ENCODE measurements at regions not wholly inside any gene's neighbourhood (a gene's known extent, or its start where the extent isn't known, plus 50 kb on each side); places are given as distances from the start of the nearest gene placed in this dataset.
A peak's percentile ranks its signal among the peaks of the same experiment; 100 is the strongest.

DNA sequence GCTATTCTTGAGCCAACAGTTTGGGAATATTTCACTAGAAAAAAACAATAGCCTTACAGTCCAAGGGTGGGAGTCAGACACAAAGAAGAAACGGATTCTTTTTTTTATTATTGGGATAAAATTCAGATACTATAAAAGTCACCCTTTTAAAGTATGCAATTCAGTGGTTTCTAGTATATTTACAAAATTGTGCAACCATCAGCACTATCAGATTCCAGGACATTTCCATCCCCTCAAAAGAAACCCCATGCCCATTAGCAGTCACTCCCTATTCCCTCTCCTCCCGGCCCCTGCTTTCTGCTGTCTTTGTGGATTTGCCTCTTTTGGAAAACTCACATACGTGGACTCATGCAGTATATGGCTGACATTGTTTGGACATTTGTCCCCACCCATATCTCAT, 134.4 kb downstream of the C16orf95 start:
- no peak for DNase-seq (ENCODE audit: low spot score)

DNA sequence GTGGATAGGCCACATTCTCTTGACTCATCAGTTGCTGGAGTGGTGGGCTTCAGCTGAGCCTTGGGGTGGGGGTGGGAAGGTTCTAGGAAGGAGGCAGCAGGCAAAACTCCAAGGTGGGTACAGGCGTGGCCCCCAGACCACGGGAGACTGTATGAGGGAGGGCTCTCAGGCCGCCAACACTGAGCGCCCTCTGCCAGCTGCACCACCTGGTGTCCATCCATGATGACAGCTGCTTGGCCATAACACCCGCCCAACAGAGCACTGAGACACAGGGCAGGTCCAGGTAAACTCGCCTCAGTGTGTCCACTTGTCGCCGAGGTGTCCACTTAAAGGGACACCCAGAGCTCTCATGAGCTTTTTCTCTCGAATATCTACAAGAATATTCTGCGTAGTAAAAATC, 133.5 kb downstream of the C16orf95 start:
- DNase-seq (ENCODE audit: low spot score) = no peak

DNA sequence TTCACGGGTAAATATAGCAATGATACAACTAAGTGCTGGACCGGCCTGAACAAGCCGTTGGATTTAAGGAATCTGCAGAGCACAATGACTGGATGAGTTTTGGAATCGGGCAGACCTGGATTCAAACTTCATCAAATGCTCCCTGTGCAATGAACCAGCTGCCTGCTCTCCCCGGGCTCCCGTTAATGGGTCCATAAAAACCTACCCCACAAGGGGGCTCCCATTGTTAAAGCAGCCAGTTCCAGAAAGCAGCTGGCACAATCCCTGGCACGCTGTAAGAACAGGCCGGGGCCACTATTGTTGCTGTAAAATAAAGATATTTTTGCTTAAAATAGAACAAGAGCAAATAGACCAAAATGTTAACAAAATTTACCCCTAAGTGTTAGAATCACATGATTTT, 131.9 kb downstream of the C16orf95 start:
- DNase-seq (ENCODE audit: low spot score) = no peak

DNA sequence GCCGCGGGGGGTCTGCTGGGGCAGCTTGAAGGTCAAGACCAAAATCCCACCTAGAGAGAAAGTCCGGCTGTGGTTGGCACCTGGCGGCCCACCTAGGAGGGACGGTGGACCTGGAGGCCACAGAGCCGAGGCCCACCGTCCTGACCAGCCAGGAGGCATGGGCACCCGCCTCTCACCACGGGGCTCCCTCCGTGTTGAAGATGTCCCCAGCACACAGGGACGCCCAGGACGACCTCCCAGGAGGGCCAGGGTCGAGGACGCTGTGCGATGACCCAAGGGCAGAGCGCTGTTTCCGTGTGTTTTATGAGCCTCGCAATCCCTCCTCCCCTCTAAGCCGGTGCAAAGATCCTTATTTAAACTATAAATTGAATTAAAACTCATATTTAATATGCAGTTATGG, 131.2 kb downstream of the C16orf95 start:
- DNase-seq (ENCODE audit: low spot score) = no peak

DNA sequence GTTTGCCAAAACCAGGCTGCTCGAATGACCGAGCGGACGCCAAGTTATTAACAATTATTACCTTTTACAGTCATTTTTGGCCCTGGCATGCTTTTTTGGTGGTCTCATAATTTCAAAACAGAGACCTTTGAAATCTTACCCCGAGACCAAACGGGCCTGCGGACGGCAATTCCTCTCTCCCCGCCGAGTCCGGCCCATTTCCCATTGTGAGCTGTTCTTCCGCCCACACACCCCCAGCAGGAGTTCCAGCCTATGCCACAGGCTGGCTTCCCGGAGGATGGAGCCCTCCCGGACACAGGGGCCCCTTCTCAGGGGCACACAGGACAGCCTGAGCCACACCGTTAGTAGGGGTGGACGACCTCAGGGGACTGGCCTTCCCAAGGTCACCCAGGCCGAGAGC, 130.7 kb downstream of the C16orf95 start:
- no peak for DNase-seq (ENCODE audit: low spot score)

DNA sequence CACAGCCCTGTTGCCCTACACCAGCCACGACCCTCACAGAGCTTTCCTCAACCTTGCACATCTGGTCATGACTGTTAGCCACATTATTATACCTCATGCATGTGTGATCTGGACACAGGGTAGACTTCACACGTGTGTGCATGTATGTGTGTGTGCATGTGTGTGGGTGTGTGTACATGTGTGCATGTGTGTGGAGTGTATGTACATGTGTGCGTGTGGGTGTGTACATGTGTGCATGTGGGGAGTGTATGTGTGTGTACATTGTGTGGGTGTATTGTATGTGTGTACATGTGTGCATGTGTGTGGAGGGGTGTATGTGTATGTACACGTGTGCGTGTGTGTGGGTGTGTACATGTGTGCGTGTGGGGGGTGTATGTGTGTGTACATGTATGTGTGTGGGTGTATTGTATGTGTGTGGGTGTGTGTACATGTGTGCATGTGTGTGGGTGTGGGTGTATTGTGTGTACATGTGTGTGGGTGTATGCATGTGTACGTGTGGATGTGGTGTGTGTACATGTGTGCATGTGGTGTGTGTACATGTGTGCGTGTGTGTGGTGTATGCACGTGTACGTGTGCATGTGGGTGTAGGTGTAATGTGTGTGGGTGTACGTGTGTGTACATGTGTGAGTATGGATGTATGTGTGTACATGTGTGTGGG, 130.2 kb downstream of the C16orf95 start:
- no peak for DNase-seq (ENCODE audit: low spot score)

DNA sequence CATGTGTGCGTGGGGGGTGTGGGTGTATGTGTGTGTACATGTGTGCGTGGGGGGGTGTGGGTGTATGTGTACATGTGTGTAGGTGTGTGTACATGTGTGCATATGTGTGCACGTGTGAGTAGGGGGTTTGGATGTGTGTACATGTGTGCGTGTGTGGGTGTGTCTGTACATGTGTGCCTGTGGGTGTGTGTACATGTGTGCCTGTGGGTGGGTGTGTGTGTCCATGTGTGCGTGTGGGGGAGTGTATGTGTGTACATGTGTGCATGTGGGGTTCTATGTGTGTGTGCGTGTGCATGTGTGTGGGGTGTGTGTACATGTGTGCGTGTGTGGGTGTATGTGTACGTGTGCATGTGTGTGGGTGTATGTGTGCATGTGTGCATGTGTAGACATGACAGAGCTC, 129.1 kb downstream of the C16orf95 start:
- no peak for DNase-seq (ENCODE audit: low spot score)

DNA sequence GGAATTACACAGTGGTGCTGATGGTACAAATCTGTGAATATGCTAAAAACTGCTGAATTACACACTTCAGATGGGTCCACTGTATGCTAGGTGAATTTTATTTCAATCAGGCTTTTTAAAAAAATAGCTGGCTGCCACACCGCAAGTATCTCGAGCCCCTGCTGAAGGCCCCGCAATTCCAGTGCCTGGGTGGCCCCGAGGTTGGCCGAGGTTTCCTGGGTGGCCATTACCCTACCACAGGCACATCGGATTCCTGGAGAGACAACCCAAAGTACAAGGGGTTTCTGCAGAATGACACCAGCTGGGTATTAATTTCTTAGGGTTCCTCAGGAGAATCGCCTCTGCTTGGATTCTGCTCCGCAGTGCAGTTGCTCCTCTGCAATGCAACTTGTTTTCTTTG, 127.8 kb downstream of the C16orf95 start:
- no peak for DNase-seq (ENCODE audit: low spot score)

DNA sequence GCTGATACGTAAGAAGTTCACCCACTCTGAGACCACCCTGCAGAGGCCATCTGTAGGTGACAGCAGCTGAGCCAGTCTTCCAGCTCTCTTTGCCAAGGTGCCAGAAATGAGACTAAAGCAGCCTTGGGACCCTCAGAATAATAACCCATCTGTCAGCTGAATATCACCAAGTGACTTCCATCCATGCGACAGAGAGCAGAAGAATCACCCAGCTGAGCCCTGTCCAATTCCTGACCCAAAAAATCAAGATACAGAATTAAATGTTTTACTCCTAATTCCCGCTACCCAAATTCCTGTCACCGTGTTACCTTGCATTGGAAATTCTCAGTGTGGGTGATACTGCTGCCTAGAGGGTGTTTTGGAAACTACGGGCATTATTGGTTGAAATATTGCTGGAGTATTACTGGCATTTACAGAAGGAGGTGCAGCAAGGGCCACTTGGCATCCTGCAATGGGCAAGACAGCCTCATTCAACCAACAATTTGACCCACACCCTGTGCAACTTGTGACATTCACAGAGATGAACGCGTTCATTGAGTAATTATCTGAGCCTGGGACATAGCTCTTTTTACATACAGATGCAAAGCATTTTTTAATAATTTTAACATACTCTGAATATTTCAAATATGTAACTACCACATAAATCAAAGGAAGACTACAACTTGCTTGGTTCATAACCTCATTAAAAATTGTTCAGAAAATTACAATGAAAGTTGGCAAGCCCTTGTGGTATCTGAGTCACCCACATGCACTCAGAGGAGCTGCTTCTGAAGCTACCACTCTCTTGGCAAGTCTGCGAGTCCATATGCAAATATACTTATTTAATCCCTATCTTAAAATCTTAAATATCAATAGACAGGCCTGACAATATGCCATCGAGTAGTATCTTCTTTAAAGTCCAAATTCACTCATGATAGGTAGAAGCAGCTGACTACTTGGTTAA, 126.6 kb downstream of the C16orf95 start:
- peak; percentile 13 for DNase-seq (ENCODE audit: low spot score)

DNA sequence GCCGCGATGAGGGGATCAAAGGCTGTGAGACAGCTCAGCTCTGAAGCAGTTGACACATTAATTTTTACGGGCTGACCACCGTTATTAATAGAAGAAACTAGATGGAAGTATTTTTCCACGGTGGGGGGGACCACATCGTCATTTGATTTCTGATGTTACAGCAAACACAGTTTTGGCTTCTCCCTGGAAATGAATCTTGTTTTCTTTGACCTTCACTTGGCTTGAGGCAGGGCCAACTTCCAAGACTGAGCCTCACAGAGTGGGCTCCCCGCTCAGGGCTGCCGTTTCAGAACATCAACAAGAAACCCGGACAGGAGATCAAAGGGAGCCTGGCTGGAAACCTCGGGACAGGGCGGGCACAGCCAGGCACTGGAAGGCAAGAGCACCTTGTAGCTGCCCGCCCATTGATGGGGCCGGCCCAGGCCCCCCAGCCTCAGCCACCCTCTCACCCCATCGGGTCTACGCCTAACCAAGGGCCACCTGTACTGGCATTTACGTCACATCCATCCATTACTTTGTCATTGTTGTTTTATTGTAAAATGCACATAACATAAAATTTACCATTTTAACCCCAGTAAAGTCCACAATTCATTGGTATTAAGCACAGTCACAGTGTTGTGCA, 124.6 kb downstream of the C16orf95 start:
- no peak for DNase-seq (ENCODE audit: low spot score)

DNA sequence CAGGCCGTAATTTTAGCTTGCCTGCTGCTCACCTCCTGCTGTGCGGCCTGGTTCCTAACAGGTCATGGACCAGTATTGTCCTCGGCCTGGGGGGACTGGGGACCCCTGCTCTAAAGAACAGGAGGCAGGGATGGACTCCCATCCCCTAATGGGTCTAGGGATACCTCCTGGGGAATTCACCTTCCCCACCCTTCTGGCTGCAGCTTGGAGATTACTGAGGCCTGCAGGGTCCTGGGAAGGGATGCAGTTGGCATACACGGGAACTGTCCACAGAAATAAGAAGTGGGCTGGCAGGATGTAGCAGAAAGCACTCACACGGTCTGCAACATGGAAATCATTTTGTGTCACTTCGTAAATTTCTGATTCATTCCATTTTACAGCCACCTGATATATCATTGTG, 123.0 kb downstream of the C16orf95 start:
- no peak for DNase-seq (ENCODE audit: low spot score)

DNA sequence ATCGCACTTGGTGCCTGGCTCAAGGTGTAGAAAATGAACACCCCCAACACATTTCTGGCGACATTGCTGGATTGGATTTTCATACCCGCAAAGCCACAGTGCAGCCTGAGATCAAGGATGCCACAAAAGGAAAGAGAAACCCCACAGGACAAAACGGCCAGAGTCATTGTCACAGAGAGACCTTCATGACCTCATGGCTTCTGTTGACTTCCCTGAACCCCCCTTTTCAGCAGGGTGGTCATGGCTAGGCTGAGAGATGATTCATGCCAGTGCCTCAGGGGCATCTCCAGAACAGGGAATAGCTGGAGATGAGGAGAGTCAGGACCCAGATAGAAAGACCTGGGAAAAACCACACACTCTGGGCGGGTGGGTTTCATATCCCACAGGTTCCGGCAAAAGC, 122.0 kb downstream of the C16orf95 start:
- DNase-seq (ENCODE audit: low spot score) = no peak

DNA sequence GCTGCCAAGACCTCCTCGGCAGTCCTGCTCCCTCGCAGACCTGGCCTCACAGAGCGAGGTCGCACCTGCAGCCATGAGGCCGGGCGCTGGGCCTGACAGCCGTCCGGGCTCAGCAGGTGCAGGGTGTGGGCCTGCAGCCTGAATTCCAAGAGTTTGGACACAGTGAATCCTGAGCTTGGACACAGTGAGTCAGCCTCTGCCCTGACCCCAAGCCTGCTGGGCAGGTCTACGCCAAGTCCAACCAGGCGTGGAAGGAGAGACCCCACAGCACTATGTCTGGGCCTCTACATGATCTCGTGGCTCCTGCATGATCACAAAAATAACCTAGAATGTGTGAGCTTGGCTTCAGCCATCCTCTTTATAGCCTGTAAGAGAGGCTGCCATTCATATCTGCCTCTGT, 121.0 kb downstream of the C16orf95 start:
- DNase-seq (ENCODE audit: low spot score) = no peak

DNA sequence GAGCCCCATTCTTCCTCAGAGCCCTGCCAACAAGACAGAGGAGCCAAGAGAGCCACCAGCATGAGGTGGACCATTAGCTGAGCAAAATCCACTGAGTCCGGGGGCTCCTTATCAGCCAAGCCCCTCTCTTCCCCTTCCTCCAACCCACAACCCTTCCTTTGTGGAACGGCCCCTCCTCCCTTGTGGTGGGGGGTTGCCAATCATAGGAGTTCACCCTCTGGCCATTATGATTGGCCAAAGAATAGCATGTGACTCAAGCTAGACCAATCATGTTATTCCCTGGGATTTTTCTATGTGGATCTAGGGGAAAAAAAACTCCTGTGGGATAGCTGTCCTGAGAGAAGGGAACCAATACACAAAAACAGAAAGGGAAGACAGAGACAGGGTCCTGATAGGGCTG, 120.5 kb downstream of the C16orf95 start:
- DNase-seq (ENCODE audit: low spot score) = no peak

DNA sequence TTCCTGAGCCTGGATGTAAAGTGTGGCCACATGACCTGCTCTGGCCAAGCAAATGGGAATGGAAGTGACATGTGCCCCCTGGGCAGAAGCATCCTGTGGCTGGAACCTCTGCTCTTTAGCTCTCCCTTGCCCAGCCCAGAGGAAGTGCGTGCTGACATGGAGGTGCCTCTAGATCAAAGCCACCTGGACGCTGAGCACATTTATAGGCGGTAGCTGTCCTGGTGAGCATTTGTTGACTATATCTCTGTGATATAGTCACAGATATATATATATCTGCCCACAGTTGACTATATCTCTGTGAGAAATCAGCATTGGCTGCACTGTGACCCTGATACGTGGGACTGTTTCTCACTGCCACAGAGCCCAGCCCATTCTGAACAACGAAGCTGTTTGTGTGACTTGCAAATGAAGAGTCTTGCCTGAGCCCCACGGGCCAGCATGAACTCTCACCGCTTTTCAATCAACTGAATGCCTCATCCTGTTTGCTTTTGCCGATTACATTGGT, 118.8 kb downstream of the C16orf95 start:
- DNase-seq (ENCODE audit: low spot score) = no peak

DNA sequence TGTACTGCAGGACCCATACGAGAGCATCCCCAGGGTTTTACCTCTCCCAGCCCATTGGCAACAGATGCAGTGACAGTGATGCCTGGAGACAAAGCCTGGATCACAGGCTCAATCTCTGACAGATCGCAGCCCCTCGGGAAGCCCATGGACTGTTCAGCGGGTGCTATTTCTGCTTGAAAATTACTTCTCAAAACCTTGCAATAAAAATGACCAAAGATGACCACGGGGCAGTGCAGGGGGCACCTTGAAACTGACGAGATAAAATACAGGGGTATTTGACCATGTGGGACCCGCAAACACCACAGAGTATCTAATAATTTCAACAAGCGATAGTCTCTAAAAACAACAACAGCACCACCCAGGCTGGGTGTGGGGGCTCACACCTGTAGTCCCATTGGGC, 118.3 kb downstream of the C16orf95 start:
- no peak for DNase-seq (ENCODE audit: low spot score)

DNA sequence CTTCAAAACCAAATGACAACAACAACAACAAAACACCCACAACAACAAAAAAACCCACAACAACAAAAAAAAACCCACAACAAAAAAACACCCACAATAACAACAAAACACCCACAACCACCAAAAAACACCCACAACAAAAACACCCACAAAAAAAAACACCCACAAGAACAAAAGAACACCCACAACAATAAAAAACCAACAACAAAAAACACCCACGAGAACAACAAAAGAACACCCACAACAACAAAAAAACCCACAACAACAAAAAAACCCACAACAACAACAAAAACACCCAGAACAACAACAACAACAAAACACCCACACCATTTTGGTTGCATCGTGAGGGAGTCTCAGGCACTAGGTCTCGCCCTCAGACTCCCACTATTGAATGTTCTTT, 117.8 kb downstream of the C16orf95 start:
- DNase-seq (ENCODE audit: low spot score) = no peak

DNA sequence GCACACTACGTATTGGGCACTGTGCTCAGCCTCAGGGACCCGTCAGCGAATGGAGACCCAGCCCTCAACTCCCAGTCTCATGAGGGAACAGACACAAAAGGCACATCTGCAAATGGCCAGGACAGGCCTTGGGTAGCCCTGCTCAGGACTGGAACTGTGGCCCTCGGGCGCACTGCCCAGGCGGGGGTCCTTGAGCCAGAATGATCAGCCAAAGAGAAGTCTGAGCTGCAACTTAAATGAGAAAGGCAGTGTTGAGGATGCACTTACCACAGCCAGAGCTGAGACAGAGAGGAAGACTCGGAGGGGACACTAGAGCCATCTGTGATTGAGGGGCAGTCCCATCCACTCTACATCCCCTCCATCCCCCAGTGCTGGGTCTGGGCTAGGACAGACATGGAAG, 117.3 kb downstream of the C16orf95 start:
- no peak for DNase-seq (ENCODE audit: low spot score)

DNA sequence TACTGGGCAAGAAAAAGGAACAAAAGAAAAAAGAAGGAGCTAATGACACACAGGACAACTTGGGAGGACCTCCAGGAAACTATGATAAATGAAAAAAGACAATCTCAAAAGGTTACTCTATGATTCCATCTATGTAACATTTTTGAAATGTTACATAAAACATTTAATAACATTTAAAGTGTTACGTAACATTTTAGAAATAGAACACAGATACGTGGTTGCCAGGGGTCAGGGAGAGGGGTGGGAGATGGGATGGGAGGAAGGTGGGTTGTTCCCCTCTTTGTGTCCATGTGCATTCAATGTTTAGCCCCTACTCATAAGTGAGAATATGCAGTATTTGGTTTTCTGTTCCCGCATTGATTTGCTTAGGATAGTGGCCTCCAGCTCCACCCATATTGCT, 116.6 kb downstream of the C16orf95 start:
- no peak for DNase-seq (ENCODE audit: low spot score)

DNA sequence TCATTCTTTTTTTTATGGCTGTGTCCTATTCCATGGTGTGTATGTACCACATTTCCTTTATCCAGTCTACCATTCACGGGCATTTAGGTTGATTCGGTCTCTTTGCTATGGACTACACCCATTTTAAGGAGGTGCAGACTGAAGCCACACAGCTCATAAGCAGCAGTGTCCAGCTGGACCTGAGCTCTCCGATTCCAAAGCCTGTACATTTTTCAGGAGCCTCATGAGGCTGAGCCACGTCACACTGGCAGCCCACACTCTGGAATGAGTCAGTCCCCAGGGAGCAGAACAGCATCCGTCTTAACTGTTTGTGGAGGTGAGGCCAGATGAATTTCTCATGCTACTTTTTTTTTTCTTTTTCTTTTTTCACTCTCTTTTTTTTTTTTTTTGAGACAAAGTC, 116.1 kb downstream of the C16orf95 start:
- DNase-seq (ENCODE audit: low spot score) = no peak

DNA sequence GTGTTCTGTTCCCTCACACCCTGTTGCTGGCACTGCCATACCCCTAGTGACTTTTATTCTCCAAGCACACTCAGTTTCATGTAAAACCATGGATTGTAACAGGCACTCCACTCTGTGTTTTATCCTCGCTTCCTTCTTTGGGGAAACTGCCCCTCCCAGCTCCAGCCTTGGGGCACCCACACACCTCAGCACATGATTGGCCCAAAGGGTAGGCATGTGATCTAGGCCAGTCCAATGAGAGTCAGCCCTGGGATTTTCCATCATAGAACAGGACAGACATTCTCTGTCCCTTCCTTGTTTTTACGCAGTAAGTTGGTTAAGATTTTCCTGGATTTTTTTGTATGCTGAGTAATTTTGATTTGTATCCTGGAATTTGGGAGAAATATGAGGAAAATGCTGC, 115.4 kb downstream of the C16orf95 start:
- DNase-seq (ENCODE audit: low spot score) = no peak

DNA sequence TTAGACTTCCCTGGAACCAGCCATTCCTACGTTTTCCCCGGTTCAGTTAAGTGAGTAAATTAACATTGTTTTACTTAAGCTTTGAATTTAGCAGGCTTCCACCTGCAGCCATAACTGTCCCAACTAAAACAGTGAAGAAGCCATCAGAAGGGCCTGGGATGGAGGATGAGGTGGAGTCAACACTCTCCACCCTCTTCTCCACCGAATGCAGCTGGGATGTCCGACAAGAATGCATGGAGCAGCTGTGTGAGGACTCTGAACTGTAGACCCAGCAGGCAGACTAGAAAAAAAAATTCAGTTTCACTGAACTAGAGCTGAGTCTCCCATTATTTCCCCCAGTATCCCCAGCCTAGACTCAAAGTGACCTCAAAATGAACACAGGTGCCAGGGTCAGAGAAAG, 114.8 kb downstream of the C16orf95 start:
- DNase-seq (ENCODE audit: low spot score) = no peak

DNA sequence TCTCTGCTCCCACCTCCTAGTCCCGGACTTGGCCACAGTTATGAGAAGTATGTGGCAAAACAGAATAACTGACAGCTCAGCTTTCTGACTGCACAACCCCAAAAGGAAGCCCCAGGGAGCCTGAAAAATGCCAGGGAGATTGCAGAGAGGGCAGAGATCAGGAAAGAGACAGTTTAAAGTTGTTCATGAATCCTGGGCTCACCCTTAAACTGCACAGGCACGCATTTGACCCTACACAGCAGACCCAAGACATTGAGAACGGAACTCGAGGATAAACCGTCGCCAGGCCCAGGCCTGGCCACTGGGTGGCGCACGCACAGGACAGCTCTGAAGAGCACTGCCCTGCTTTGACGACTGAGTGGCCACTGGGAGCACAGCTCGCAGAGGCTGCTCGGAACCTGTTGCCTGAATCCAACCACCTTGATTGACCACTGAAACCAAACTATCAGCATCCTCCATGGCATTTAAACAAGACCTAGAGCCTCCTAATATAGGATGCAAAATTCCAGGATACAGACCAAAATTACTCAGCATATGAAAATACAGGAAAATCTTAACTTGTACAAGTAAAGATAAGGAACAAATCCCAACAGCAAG, 114.0 kb downstream of the C16orf95 start:
- DNase-seq (ENCODE audit: low spot score) = peak; percentile 70

All from LoVo (cell line).